HG03432 (cell line): ENCODE measurements at regions not wholly inside any gene's neighbourhood (a gene's known extent, or its start where the extent isn't known, plus 50 kb on each side); places are given as distances from the start of the nearest gene placed in this dataset.
"Not testable (repeated sequence)": the region's sequence is repeated elsewhere in the genome, so short reads cannot be mapped to it uniquely, and the experiment has no call there.

ENCODE experiments used
- ATAC-seq: cut with Tn5 transposase; IDR thresholded peaks from one replicate; pipeline ENCODE4 v1.9.1; 2021; ENCODE audit warnings: mild to moderate bottlenecking, moderate library complexity; ENCODE audit not compliant: unreplicated experiment

- no peak for ATAC-seq
Observed at GRCh38 chr6:167229586-167229985, 61.5 kb upstream of the UNC93A start.

DNA sequence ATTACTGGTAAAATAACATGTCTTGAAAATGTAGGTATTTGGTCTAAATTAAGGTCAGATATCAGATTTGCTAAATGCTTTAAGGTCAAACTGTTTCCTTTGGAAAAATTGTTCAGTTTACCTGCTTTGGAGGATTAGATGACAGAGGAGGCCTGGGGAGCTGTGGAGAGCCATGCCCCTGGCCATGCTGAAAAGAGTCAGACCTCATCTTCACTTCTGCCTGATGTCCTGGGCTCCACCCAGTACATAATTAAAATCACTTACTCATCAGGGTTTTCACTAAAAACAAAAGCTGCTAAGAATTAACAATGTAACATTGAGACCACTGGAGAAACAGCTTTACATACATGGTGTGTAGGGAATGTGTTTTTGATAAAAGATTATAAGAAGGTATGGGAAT, 60.8 kb upstream of the UNC93A start:
- ATAC-seq = no peak

- no peak for ATAC-seq
Observed at GRCh38 chr6:167232356-167232755, 58.8 kb upstream of the UNC93A start.

DNA sequence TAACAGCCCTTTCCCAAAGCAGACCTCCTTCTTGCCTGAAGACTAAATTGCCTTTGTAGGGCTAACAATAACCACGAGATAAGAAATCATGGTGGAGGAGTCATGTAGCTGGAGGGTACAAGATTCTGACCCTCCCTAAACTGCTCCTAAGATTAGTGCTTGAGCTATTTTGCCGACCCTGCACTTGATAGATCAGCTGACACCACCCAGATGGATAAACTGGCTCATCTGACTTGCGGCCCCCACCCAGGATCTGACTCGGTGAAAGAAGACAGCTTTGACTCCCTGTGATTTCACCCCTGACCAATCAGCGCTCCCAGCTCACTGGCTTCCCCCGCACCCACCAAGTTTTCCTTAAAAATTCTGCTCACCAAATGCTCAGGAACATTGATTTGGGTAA, 57.6 kb upstream of the UNC93A start:
- ATAC-seq = no peak

GRCh38 chr6:167234576-167234975, 56.5 kb upstream of the UNC93A start:
- ATAC-seq = not testable (repeated sequence)

- no peak for ATAC-seq
Observed at GRCh38 chr6:167235005-167235404, 56.1 kb upstream of the UNC93A start.

DNA sequence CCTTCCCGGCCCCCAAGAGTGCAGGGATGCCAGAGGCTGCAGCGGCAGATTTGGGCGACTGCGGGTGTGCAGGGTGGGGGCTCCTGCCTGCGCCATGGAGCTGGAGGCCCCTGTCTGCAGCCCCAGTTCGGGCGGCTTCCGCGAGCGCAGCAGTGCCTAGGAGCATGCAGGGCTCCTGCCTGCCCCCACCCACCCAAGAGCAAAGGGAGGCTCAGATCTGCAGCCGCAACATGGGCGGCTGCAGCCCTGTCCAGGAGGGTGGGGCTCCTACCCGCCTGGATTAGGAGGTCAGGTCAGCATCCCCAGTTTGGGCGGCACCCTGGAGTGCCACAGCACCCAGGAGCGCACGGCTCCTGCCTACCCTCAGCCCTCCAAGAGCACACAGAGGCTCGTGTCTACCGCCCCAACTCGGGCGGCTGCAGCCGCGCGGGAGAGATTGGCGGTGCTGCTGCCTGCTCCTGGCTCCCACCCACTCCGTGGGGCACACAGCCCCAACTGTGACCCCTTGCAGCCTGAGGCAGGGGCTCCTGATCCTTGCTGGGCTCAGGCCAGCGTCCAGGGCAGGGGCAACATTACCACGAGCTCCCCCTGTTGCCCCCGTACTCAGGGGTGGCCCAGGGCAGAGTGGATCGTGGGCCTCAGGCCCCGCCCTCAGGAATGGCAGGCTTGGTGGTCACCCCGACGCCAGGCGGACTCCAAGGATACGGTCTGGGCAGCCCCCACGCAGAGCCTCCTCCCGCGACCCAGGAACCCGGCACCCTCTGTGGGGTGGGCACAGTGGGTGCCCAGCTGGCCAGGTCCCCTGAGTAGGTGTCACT, 55.5 kb upstream of the UNC93A start:
- ATAC-seq = no peak

GRCh38 chr6:167236239-167236571, 54.9 kb upstream of the UNC93A start:
- no peak for ATAC-seq

DNA sequence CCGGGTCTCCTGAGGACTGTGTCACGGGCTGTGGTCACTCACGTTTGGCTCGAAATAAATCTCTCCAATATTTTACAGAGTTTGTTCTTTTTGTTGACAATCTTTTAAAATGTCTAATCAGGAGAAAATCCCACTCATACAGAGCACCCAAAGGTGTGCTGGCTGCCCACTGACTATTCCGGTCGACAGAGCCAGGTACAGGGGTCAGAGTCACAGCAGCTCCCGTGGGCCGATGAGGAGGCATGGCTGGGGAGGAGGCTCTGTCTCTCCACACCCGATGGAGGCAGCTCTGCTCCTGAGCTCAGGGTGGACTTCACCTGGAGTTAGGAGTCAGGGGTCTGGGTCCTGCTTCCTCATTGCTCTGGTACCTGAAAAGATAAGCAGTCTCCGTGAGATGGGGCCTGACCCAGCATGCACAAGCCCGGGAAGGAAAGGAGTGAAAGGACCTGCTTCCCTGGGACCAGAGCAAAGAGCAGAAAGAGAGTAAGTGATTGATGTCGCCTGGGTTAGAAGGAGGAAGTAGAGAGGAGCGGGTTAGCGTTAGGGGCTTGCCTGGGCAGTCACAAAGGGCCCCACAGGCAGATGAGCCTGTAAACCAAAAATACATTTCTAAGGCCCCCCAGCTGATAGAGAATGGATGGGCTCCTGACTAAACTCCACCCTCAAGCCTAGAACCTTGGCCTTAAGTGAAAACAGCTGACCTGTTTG, 53.5 kb upstream of the UNC93A start:
- no peak for ATAC-seq

GRCh38 chr6:167238146-167238693, 52.9 kb upstream of the UNC93A start:
- no peak for ATAC-seq

GRCh38 chr6:167238694-167239467, 52.2 kb upstream of the UNC93A start:
- ATAC-seq = no peak

- not testable (repeated sequence) for ATAC-seq
Observed at GRCh38 chr6:167239470-167239869, 51.6 kb upstream of the UNC93A start.

GRCh38 chr6:167240034-167240541, 51.0 kb upstream of the UNC93A start:
- ATAC-seq = no peak
